Fibroblast of lung (primary cell): ENCODE measurements at regions not wholly inside any gene's neighbourhood (a gene's known extent, or its start where the extent isn't known, plus 50 kb on each side); places are given as distances from the start of the nearest gene placed in this dataset.

Experiments used
- CTCF ChIP-seq, 2 donors: IDR thresholded peaks in 1 of 2; conservative IDR thresholded peaks in 1 of 2; 1 replicate in 1 of 2; 2 replicates in 1 of 2; pipeline ENCODE4 v1.5.1; 2011 to 2012; ENCODE audit warnings: low read length in 2 of 2, control low read depth in 1 of 2, inconsistent platforms in 1 of 2, low read depth in 1 of 2, mild to moderate bottlenecking in 1 of 2
- EZH2 ChIP-seq: IDR thresholded peaks from 2 replicates; pipeline ENCODE4 v1.5.1; 2012; ENCODE audit warnings: low read length, control low read depth, mild to moderate bottlenecking; ENCODE audit errors: missing control alignments

DNA sequence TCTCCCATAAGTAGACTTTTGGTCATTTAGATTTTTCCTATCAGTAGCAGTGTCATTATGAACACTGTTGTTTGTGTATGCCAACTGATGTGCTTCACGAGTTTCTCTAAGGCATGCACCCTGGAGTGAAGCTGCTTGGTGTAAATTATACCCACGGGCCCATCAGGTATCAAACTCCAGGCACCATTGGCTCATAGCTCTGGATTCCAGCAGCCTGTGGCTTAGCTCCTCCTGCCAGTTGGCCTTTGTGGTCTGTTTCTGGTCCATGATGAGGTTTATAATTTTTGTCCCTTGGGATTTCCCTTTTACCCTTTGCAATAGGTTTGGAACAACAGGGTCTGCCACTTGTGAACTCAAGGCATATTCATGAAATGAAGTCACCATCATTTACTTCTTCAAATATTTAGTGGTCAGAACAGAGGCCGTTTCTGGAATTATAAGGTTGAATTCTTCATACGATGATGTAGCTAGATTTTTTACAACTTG lies 350.5 kb downstream of the PRL start:
- TF ChIP-seq CTCF (conservative IDR thresholded peaks at IDR 0.05 in 1 of 2, IDR thresholded peaks at IDR 0.05 in 1 of 2; ENCODE audit: low read depth in 1 of 2, low read length in 2 of 2) = no peak
- no peak for TF ChIP-seq EZH2
